Caco-2 (cell line): ENCODE measurements at regions not wholly inside any gene's neighbourhood (a gene's known extent, or its start where the extent isn't known, plus 50 kb on each side); places are given as distances from the start of the nearest gene placed in this dataset.

ENCODE experiments used
- BruUV-seq: library from RNA; stranded (reverse); fragments of 400-500 nt; replicated peaks from 2 replicates; lab custom pipeline; 2021; lab: Mats Ljungman, UMichigan
- CTCF ChIA-PET: fragments of 300-600 bp; sonication (Branson Sonifier 250); formaldehyde crosslinking; loops from one replicate; lab custom pipeline; 2022; ENCODE audit warnings: antibody characterized with exemption; lab: Charles Lee
- POLR2A ChIA-PET: fragments of 300-600 bp; sonication (Branson Sonifier 250); formaldehyde crosslinking; loops from one replicate; lab custom pipeline; 2022; ENCODE audit warnings: antibody characterized with exemption; lab: Charles Lee
- DNase-seq, 2 experiments: peaks; one replicate each; pipeline versions ENCODE4 v3.0.0 to v3.0.0-alpha.2; 2020 to 2022
- H3K27me3 ChIP-seq: replicated peaks from 2 replicates; pipeline ENCODE4 v1.6.0; 2011; ENCODE audit warnings: low read length; ENCODE audit not compliant: control insufficient read depth, insufficient read depth
- H3K36me3 ChIP-seq: 2 replicates; pipeline ENCODE4 v1.5.1; 2011; ENCODE audit warnings: low read length; ENCODE audit not compliant: control insufficient read depth, insufficient read depth
- H3K4me1 ChIP-seq: fragments of 250-450 bp; sonication (Bioruptor Pico); 2 replicates; pipeline ENCODE4 v1.5.1; 2020; ENCODE audit warnings: mild to moderate bottlenecking
- H3K4me3 ChIP-seq: 2 replicates; pipeline ENCODE4 v1.5.1; 2011; ENCODE audit warnings: low read depth, mild to moderate bottlenecking, control low read depth, low read length
- H3K9me3 ChIP-seq: fragments of 250-450 bp; sonication (Bioruptor Pico); 2 replicates; pipeline ENCODE4 v1.5.1; 2020; ENCODE audit warnings: mild to moderate bottlenecking, moderate library complexity
- H3K27ac Mint-ChIP-seq: one replicate; pipeline ENCODE4 v1.8.0; 2022; ENCODE audit warnings: mixed read lengths; ENCODE audit not compliant: unreplicated experiment
- H3K27me3 Mint-ChIP-seq: one replicate; pipeline ENCODE4 v1.8.0; 2022; ENCODE audit warnings: mixed read lengths; ENCODE audit not compliant: insufficient read depth, unreplicated experiment
- H3K36me3 Mint-ChIP-seq: one replicate; pipeline ENCODE4 v1.8.0; 2022; ENCODE audit warnings: mild to moderate bottlenecking, mixed read lengths; ENCODE audit not compliant: insufficient read depth, unreplicated experiment
- H3K4me1 Mint-ChIP-seq: one replicate; pipeline ENCODE4 v1.8.0; 2022; ENCODE audit warnings: low read depth, mixed read lengths; ENCODE audit not compliant: unreplicated experiment
- H3K4me3 Mint-ChIP-seq: one replicate; pipeline ENCODE4 v1.8.0; 2022; ENCODE audit warnings: mild to moderate bottlenecking, moderate library complexity, mixed read lengths; ENCODE audit not compliant: unreplicated experiment
- H3K9me3 Mint-ChIP-seq: one replicate; pipeline ENCODE4 v1.8.0; 2022; ENCODE audit warnings: mixed read lengths; ENCODE audit not compliant: unreplicated experiment
- intact Hi-C: fragments of 100-400 bp; cut with micrococcal nuclease; formaldehyde crosslinking; loops from one replicate; pipeline ENCODE4 v1.10.0; 2022; ENCODE audit not compliant: unreplicated experiment
- TF ChIP-seq, protein P1 (sequence below), 2 experiments: fragments of 200-600 bp in 1 of 2; IDR thresholded peaks; 1 replicate in 1 of 2; 2 replicates in 1 of 2; pipeline versions ENCODE4 v1.5.1 to v1.8.0; 2011 to 2022; ENCODE audit warnings: antibody characterized with exemption in 1 of 2, control low read depth in 1 of 2, inconsistent platforms in 1 of 2, low read depth in 1 of 2, low read length in 1 of 2, mild to moderate bottlenecking in 1 of 2, moderate library complexity in 1 of 2; ENCODE audit not compliant: insufficient read depth in 1 of 2, severe bottlenecking in 1 of 2, unreplicated experiment in 1 of 2

DNA sequence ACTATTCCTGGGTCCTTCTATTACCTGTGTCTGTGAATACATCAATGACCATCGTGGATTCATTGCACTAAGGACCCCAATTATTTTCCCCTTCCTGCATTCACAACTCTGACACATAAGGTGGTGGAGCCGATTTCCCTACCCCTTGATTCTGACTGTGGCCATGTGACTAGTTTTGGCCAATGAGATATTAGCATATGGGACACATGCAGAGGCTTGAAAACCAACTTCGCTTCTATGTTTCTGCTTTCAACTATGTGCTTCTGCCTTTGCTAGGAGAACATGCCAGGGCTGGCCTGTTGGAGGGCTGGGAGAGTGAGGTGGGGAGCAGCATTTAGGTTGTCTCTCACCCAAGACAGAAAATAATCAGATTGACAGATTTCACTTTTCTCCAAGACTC is 483.1 kb upstream of the JAG1 start:
- POLR2A ChIA-PET, result no interaction called here
- DNase-seq, result no peak
- TF ChIP-seq, protein P1, sequence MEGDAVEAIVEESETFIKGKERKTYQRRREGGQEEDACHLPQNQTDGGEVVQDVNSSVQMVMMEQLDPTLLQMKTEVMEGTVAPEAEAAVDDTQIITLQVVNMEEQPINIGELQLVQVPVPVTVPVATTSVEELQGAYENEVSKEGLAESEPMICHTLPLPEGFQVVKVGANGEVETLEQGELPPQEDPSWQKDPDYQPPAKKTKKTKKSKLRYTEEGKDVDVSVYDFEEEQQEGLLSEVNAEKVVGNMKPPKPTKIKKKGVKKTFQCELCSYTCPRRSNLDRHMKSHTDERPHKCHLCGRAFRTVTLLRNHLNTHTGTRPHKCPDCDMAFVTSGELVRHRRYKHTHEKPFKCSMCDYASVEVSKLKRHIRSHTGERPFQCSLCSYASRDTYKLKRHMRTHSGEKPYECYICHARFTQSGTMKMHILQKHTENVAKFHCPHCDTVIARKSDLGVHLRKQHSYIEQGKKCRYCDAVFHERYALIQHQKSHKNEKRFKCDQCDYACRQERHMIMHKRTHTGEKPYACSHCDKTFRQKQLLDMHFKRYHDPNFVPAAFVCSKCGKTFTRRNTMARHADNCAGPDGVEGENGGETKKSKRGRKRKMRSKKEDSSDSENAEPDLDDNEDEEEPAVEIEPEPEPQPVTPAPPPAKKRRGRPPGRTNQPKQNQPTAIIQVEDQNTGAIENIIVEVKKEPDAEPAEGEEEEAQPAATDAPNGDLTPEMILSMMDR (IDR thresholded peaks at IDR 0.05; ENCODE audit: insufficient read depth in 1 of 2, low read depth in 1 of 2, low read length in 1 of 2, severe bottlenecking in 1 of 2, unreplicated experiment in 1 of 2), result no peak
- H3K4me1 ChIP-seq, result no peaks in the 10 kb centered on the region
- H3K4me3 Mint-ChIP-seq, result no peak overlapping the region
- no peaks in the 10 kb centered on the region for H3K36me3 ChIP-seq
- H3K4me1 Mint-ChIP-seq, result no peaks in the 10 kb centered on the region
- no peaks in the 10 kb centered on the region for H3K27me3 ChIP-seq
- H3K27me3 Mint-ChIP-seq, result no peaks in the 10 kb centered on the region
- no peaks in the 10 kb centered on the region for H3K9me3 Mint-ChIP-seq
- no peak overlapping the region for H3K27ac Mint-ChIP-seq
- H3K4me3 ChIP-seq, result no peak overlapping the region
- no TSS peak for BruUV-seq
- H3K9me3 ChIP-seq, result no peaks in the 10 kb centered on the region
- CTCF ChIA-PET, result no interaction called here
- H3K36me3 Mint-ChIP-seq, result no peaks in the 10 kb centered on the region
- intact Hi-C loops, result no loop called here

DNA sequence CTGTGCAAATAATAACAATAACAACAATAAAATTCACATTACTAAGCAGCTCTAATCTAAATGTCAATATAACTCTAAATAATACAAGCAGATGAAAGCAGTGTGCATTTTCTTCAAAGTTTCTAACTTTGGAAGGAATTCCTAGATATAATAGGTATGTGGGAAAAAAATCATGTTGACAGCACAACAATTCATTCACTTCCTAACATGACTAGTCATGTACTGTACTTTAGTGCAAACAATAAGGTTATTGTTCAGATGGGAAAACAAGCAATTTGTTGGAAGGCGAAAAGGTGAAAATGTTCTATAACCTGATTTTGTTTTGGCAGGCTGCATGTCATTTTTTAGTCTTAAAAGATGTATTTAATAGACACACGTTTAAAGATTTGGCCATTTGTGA is 484.3 kb upstream of the JAG1 start:
- no peaks in the 10 kb centered on the region for H3K27me3 Mint-ChIP-seq
- intact Hi-C loops, result no loop called here
- no peaks in the 10 kb centered on the region for H3K4me1 ChIP-seq
- H3K9me3 Mint-ChIP-seq, result no peaks in the 10 kb centered on the region
- ChIA-PET POLR2A (no interaction called here), CTCF (no interaction called here)
- BruUV-seq, result no TSS peak
- H3K36me3 ChIP-seq, result no peaks in the 10 kb centered on the region
- H3K4me3 Mint-ChIP-seq, result no peak overlapping the region
- DNase-seq, result no peak
- no peak overlapping the region for H3K4me3 ChIP-seq
- H3K9me3 ChIP-seq, result no peaks in the 10 kb centered on the region
- TF ChIP-seq, protein P1 (IDR thresholded peaks at IDR 0.05; ENCODE audit: insufficient read depth in 1 of 2, low read depth in 1 of 2, low read length in 1 of 2, severe bottlenecking in 1 of 2, unreplicated experiment in 1 of 2), result no peak
- no peak overlapping the region for H3K27ac Mint-ChIP-seq
- no peaks in the 10 kb centered on the region for H3K36me3 Mint-ChIP-seq
- no peaks in the 10 kb centered on the region for H3K4me1 Mint-ChIP-seq
- H3K27me3 ChIP-seq, result no peaks in the 10 kb centered on the region

GRCh38 chr20:11158589-11158988 is 484.8 kb upstream of the JAG1 start:
- TF ChIP-seq, protein P1 (IDR thresholded peaks at IDR 0.05; ENCODE audit: insufficient read depth in 1 of 2, low read depth in 1 of 2, low read length in 1 of 2, severe bottlenecking in 1 of 2, unreplicated experiment in 1 of 2), result no peak
- Histone ChIP-seq H3K36me3 (no peaks in the 10 kb centered on the region), H3K4me3 (no peak overlapping the region), H3K9me3 (no peaks in the 10 kb centered on the region), H3K4me1 (no peaks in the 10 kb centered on the region), H3K27me3 (no peaks in the 10 kb centered on the region)
- Mint-ChIP-seq H3K27ac (no peak overlapping the region), H3K9me3 (no peaks in the 10 kb centered on the region), H3K4me3 (no peak overlapping the region), H3K27me3 (no peaks in the 10 kb centered on the region), H3K36me3 (no peaks in the 10 kb centered on the region), H3K4me1 (no peaks in the 10 kb centered on the region)
- no TSS peak for BruUV-seq
- POLR2A ChIA-PET, result no interaction called here
- CTCF ChIA-PET, result no interaction called here
- no peak for DNase-seq
- intact Hi-C loops, result no loop called here
